ENCODE measurements at regions not wholly inside any gene's neighbourhood (a gene's known extent, or its start where the extent isn't known, plus 50 kb on each side); places are given as distances from the start of the nearest gene placed in this dataset.

GRCh38 chrX:5708251-5708650, 520.4 kb downstream of the NLGN4X start:
- CTCF ChIA-PET = no interaction called here
- Histone ChIP-seq H3K4me3 (no peak overlapping the region), H3K4me2 (no peak overlapping the region), H3K27ac (no peak overlapping the region), H3K4me1 (no peaks in the 10 kb centered on the region), H3K9me3 (no peaks in the 10 kb centered on the region; the same call in 2 of the 3 replicates)
- WGBS (ENCODE audit: missing lambda C conversion rate) = 5% methylated on average over 4 of the region's 4 CpGs
- DNase-seq (ENCODE audit: low read depth in 1 of 2, low spot score in 1 of 2) (no peak), FAIRE-seq (no peak), ATAC-seq (no peak)
- TF ChIP-seq HOXB13 (CRISPR knock-in tag; IDR thresholded peaks at IDR 0.05; ENCODE audit: low read depth) (no peak), TFCP2L1 (CRISPR knock-in tag; IDR thresholded peaks at IDR 0.05) (no peak), RNF2 (IDR thresholded peaks at IDR 0.05; ENCODE audit: borderline replicate concordance, low read depth) (no peak), HOXB5 (CRISPR knock-in tag; IDR thresholded peaks at IDR 0.05) (no peak), PBX3 (IDR thresholded peaks at IDR 0.05) (no peak), MAFK (IDR thresholded peaks at IDR 0.05; ENCODE audit: partially characterized antibody) (no peak), EHMT2 (IDR thresholded peaks at IDR 0.05; ENCODE audit: low read depth) (no peak), REST (IDR thresholded peaks at IDR 0.05) (no peak), CEBPB (IDR thresholded peaks at IDR 0.05) (no peak), BCL3 (IDR thresholded peaks at IDR 0.05) (no peak), FOSB (CRISPR knock-in tag; IDR thresholded peaks at IDR 0.05) (no peak), ZSCAN20 (CRISPR knock-in tag; IDR thresholded peaks at IDR 0.05) (no peak), CTCF (IDR thresholded peaks at IDR 0.05) (no peak), ZFP36 (IDR thresholded peaks at IDR 0.05; ENCODE audit: borderline replicate concordance, partially characterized antibody) (no peak), BHLHE40 (IDR thresholded peaks at IDR 0.05; ENCODE audit: low read depth, low read length) (no peak)
- POLR2A ChIA-PET = no interaction called here

GRCh38 chrX:5702890-5703289, 525.8 kb downstream of the NLGN4X start:
- FAIRE-seq = no peak
- TF ChIP-seq USF2 (IDR thresholded peaks at IDR 0.05) (no peak), CHD2 (IDR thresholded peaks at IDR 0.05; ENCODE audit: low read length, partially characterized antibody) (no peak), EHMT2 (IDR thresholded peaks at IDR 0.05; ENCODE audit: low read depth) (no peak)
- no peak overlapping the region for H3K4me3 ChIP-seq

More at GRCh38 chrX:5702890-5703289, 525.8 kb downstream of the NLGN4X start:
- Histone ChIP-seq H3K27ac (no peak overlapping the region), H3K4me1 (no peaks in the 10 kb centered on the region), H3K4me2 (no peak overlapping the region), H3K9me3 (no peaks in the 10 kb centered on the region; the same call in 2 of the 3 replicates)
- ChIA-PET CTCF (no interaction called here), POLR2A (no interaction called here)
- WGBS (ENCODE audit: missing lambda C conversion rate) = 0% methylated on average over 1 of the region's 1 CpG
- ATAC-seq = no peak
- no peak for DNase-seq (ENCODE audit: low read depth in 1 of 2, low spot score in 1 of 2)

Data from A549 (cell line).